ENCODE measurements at regions not wholly inside any gene's neighbourhood (a gene's known extent, or its start where the extent isn't known, plus 50 kb on each side); places are given as distances from the start of the nearest gene placed in this dataset.
"Not testable (repeated sequence)": the region's sequence is repeated elsewhere in the genome, so short reads cannot be mapped to it uniquely, and the experiment has no call there.

DNA sequence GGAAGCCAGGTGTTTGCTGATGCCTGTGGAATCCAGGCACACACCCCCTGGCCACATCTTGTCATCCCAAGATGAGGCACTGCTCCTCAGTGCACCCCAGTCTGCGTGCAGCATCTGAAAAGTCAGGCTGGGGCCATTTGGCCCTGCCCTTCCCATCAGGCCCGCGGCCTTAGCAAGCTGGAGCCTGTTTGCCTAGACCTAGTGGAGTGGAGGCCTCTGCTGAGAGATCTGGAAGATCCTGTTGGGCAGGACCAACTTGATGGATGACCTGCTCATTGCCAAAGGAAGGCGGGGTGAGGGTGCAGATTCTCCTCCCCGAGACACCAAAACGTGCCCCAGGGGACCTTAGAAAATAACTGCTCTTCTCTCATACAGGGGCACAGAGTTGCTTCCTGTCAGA, 220.2 kb downstream of the SHQ1 start:
- no peak for DNase-seq (ENCODE audit: low read depth, low spot score)

- no peak for DNase-seq (ENCODE audit: low read depth, low spot score)
These were observed 221.0 kb downstream of the SHQ1 start for GRCh38 chr3:72627271-72627670.

GRCh38 chr3:72625602-72626337, 222.5 kb downstream of the SHQ1 start:
- DNase-seq (ENCODE audit: low read depth, low spot score), result no peak

GRCh38 chr3:72624656-72625055, 223.6 kb downstream of the SHQ1 start:
- no peak for DNase-seq (ENCODE audit: low read depth, low spot score)

GRCh38 chr3:72618739-72619138, 229.5 kb downstream of the SHQ1 start:
- DNase-seq (ENCODE audit: low read depth, low spot score), result no peak

GRCh38 chr3:72617424-72618024, 230.7 kb downstream of the SHQ1 start:
- DNase-seq (ENCODE audit: low read depth, low spot score), result no peak

GRCh38 chr3:72615776-72616175, 232.5 kb downstream of the SHQ1 start:
- no peak for DNase-seq (ENCODE audit: low read depth, low spot score)

- no peak for DNase-seq (ENCODE audit: low read depth, low spot score)
These were observed 233.1 kb downstream of the SHQ1 start for GRCh38 chr3:72615182-72615581.

DNA sequence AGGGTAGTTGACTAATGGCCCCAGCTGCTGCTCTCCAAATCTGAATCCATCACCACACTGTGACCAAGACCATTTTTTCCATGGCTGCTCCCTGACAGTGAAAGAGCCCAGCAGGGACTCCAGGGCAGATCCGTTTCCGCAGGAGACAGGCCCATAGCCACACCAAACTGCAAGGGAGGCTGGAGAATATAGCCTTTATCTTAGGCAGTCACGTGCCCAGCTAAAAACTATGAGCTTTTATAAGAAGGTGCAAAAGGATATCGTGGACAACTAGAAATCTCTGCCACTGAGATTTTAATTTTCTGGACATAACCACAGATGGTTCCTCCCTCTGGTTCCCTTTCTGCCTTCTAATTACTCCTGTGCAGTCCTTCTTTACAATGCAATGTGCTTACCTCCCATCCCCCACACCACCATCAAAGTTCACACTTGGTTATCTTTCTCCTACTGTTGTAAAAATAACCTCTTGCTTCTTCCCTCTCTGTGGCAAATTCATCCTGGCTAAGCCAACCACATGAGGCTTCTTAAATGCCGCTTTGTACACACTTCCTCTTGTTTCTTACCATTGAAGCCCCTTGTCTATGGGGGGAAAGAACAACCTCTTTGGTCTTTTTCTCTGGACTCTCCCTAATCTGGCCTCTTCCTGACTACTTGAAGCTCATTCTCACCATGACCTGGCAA, 233.7 kb downstream of the SHQ1 start:
- DNase-seq (ENCODE audit: low read depth, low spot score), result no peak

DNA sequence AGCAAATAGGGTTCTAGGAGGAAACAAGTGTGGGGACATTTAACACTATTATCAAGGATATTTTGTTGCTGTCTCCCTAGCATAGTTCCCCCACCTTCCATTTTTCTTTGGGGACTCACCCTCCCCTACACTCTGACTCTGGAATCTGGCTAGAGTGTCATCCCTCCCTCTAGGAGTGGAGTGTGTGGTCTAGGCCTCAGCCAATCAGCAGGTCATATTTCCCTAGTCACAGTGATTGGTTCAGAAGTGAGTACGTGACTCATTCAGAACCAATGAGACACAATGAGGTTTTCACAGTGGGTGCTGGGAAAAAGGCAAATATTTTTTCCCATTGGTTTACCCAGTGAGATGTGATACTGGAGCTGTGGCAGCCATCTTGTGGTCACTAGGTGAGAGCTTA, 234.4 kb downstream of the SHQ1 start:
- no peak for DNase-seq (ENCODE audit: low read depth, low spot score)

GRCh38 chr3:72609114-72609513, 239.1 kb downstream of the SHQ1 start:
- DNase-seq (ENCODE audit: low read depth, low spot score), result not testable (repeated sequence)

GRCh38 chr3:72606005-72606800, 242.0 kb downstream of the SHQ1 start:
- DNase-seq (ENCODE audit: low read depth, low spot score), result no peak

DNA sequence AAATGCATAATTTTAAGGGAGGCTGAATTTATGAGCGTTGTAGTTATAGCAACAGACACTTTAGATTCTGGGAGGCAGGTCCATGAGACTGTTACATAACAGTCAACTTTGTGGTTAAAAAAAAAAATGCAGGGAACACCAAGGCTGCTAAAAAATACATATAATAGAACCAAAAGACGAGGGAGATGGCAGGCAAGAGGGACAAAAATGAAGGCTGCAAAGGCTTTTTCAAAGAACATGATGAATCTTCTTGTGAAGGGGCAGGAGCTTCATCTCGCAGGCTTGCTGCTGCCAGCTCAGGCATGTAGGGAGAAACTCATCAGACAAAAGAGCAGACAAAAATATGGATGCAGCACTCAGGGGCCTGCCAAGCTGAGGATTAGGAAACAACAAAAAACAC, 243.9 kb downstream of the SHQ1 start:
- DNase-seq (ENCODE audit: low read depth, low spot score), result no peak

DNA sequence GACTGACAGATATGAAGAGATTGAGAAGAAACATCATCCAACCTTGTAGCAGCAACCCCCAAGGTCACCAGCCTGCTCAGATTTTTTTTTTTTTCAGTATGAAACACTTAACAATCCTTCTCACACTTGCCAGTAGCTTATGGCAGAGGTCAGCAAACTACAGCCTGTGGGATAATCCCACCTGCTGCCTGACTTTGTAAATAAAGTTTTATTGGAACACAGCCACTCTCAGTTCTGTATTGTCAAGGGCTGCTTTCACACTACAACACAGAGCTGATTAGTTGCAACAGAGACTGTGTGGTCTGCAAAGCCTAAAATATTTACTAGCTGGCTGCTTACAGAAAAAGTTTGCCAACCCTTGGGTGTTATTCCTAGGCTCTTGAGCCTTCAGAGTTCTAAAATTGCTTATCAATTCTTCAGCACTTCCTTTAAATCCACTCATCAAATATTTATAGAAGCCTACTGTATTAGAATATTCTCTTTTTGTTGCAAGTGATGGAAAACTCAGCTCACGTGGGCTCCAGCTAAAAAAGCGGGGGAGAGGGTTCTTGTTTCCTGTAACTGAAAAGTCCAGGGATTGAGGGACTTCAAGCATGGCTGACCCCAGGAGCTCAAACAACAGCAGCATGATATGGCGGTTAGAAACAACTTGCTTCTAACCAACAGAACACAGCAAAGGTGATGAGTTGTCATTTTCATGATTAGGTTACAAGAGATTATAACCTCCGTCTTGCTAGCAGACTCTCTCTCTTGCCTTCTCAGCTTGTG, 246.1 kb downstream of the SHQ1 start:
- no peak for DNase-seq (ENCODE audit: low read depth, low spot score)

DNA sequence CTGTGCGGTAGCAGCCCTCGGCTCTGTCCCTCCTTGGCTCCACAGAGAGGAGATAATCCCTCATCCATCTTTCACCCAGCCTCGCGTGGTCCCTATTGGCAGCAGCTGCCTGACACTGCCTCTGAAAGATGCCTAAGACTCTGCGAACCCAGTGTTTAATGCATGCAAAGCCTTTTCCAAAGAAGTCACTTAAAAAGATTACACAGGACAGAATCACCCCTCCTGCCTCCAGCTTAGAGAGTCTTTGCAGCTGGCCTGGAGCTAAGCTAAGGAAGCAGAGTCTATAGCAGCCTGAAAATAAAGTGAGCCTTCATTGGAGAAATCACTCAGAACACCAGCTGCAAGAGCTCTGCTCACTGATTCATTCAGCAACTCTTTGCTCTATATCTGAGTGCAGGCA, 247.2 kb downstream of the SHQ1 start:
- DNase-seq (ENCODE audit: low read depth, low spot score), result no peak

DNA sequence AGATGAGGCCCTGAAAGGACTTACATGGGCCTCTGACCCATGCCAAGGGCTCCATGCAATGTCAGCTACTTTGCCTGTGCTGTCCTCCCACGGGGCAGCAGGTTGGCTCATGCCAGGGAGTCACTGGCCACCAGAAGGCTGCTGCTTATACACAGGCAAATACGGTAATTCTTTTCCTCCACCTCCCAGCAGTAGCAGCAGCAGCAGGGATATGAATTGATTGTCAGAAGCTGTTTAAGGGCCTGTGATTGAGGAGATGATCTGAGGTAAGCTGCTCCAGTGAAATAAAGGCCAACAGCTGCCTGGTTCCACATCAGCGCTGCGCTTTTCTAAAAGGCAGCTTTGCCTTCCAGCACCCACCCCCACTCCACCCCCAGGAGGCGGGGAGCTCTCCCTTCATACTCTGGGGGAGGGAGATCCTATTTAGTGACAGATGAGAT, 250.5 kb downstream of the SHQ1 start:
- DNase-seq (ENCODE audit: low read depth, low spot score), result no peak

DNA sequence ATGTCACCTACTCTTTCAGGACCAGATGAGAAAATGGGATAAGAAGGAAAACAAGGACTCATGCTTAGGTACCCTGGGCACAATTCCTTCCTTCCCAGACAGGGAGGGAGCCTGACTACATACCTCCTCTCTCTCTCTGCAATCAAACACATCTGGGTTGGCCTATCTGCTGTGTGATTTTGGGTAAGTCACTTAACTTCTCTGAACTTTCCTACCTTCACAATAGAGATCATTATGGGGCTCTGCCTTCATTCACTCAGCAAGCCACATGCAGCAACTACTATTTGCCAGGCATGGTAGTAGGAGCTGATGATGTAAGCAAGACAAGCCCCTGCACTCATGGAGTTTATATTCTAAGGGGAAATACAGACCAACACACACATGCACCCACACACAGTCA, 251.2 kb downstream of the SHQ1 start:
- DNase-seq (ENCODE audit: low read depth, low spot score), result no peak

DNA sequence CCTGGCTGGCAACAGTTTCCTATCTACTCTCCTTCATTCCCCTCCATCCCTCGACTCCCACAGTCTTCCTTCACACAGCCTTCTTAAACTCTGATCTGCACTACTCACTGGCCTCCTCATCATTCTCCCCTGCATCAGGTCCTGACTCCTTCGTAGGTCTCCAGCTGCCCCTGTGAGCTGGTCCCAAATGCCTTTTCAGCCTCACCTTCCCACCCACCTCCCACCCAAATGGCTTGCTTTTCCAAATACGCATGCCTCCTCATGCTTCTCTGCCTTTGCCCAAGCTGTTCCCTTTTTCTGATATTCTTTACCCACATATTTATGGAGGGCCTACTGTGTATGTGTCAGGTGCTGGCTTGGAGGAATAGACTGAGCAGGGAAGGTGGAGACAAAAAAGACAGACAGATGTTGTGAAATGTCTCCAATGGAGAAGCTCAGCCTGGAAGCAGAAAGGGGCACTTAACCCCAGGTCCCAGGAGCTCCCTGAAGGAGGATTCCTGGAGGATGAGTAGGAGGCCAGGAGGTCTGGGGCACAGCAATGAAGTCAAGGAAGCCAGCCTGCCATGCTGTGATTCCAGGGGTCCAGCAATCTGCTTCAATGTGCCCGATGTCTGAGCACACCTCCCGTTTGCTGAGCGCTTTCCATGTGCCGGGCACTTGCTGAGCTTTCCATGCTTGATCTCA, 252.2 kb downstream of the SHQ1 start:
- no peak for DNase-seq (ENCODE audit: low read depth, low spot score)

- DNase-seq (ENCODE audit: low read depth, low spot score), result no peak
These were observed 252.9 kb downstream of the SHQ1 start for GRCh38 chr3:72595376-72595775.

- DNase-seq (ENCODE audit: low read depth, low spot score), result no peak
These were observed 253.5 kb downstream of the SHQ1 start for GRCh38 chr3:72594615-72595215.
